ENCODE measurements at regions not wholly inside any gene's neighbourhood (a gene's known extent, or its start where the extent isn't known, plus 50 kb on each side); places are given as distances from the start of the nearest gene placed in this dataset.

DNA sequence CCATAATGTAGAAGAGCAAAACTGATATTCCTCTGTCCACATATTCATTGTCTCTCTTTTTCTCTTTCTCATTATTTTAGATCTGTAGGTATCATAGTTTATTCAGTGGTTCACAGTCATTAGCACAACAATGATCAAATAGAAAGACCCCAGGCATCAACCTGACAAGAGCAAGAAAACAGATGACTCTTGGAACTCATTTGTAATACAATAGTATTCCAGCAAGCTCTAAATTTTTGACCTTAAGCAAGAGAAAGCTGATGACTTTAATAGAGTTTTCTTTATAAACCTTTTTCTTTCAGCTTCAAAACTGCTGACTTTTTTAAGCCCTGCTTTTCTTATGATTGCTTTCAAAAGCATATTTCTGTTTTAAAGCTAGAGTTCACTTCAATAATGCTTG is 507.5 kb upstream of the SORCS1 start:
- H3K27ac ChIP-seq (ENCODE audit: low read depth) = no peak overlapping the region
- no peak for DNase-seq (ENCODE audit: extremely low spot score)
- H3K4me1 ChIP-seq (ENCODE audit: insufficient read depth) = no peaks in the 10 kb centered on the region
- no peaks in the 10 kb centered on the region for H3K36me3 ChIP-seq (ENCODE audit: insufficient read depth)
- H3K4me3 ChIP-seq (ENCODE audit: low read depth, low read length) = no peak overlapping the region

- no peak overlapping the region for H3K27ac ChIP-seq (ENCODE audit: low read depth)
- no peaks in the 10 kb centered on the region for H3K4me1 ChIP-seq (ENCODE audit: insufficient read depth)
- no peak overlapping the region for H3K4me3 ChIP-seq (ENCODE audit: low read depth, low read length)
- no peaks in the 10 kb centered on the region for H3K36me3 ChIP-seq (ENCODE audit: insufficient read depth)
- WGBS = 63% methylated on average over 5 of the region's 5 CpGs
- no peak for DNase-seq (ENCODE audit: extremely low spot score)
These were observed 501.7 kb upstream of the SORCS1 start for GRCh38 chr10:107666214-107666613.

- WGBS = 73% methylated on average over 4 of the region's 4 CpGs
- no peak for DNase-seq (ENCODE audit: extremely low spot score)
- no peak overlapping the region for H3K4me3 ChIP-seq (ENCODE audit: low read depth, low read length)
- no peak overlapping the region for H3K27ac ChIP-seq (ENCODE audit: low read depth)
- no peaks in the 10 kb centered on the region for H3K36me3 ChIP-seq (ENCODE audit: insufficient read depth)
- H3K4me1 ChIP-seq (ENCODE audit: insufficient read depth) = no peaks in the 10 kb centered on the region
These were observed 501.0 kb upstream of the SORCS1 start for GRCh38 chr10:107665459-107665858.

GRCh38 chr10:107657851-107658250 is 493.3 kb upstream of the SORCS1 start:
- 70% methylated on average over 3 of the region's 3 CpGs for WGBS
- Histone ChIP-seq H3K36me3 (ENCODE audit: insufficient read depth) (no peaks in the 10 kb centered on the region), H3K4me1 (ENCODE audit: insufficient read depth) (no peaks in the 10 kb centered on the region)

DNA sequence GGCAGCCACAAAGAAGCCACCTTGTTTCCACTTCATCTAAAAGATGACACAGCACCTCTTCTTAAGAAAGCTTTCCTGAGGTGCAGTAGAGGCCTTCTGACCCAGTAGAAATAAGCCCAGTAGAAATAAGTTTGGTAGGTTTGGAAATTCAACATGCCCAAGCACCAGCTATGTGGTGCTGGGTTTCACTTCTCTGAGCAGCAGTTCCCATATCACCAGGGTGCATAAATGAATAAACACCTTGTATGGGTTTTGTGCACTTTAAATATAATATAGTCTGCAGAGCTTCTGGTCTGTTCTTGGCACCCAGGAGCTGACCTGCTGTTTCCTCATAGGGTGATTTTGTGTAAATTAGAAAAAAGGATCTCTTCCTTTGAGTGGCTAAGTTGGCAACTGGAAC is 492.4 kb upstream of the SORCS1 start:
- Histone ChIP-seq H3K27ac (ENCODE audit: low read depth) (no peak overlapping the region), H3K4me3 (ENCODE audit: low read depth, low read length) (no peak overlapping the region), H3K4me1 (ENCODE audit: insufficient read depth) (no peaks in the 10 kb centered on the region), H3K36me3 (ENCODE audit: insufficient read depth) (no peaks in the 10 kb centered on the region)
- DNase-seq (ENCODE audit: extremely low spot score) = no peak

More at GRCh38 chr10:107657851-107658250, 493.3 kb upstream of the SORCS1 start:
- Histone ChIP-seq H3K4me3 (ENCODE audit: low read depth, low read length) (no peak overlapping the region), H3K27ac (ENCODE audit: low read depth) (no peak overlapping the region)
- no peak for DNase-seq (ENCODE audit: extremely low spot score)

DNA sequence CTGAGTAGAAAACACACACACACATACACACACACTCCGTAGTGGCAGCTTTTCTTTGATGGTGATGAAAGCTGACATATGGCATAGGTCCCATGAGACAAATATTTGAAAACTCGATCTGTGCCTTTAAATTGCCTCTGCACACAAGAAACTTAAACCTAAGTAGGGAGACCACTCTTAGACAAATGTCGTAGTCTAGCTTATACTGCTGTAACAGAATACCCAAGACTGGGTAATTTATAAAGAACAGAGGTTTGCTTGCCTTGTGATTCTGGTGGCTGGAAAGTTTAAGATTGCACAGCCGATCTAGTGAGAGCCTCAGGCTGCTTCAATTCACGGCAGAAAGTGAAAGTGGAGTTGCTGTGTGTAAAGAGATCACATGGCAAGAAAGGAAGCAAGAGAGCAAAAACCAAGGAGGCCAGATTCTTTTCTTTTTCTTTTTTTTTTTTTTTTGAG is 489.4 kb upstream of the SORCS1 start:
- Histone ChIP-seq H3K4me3 (ENCODE audit: low read depth, low read length) (no peak overlapping the region), H3K4me1 (ENCODE audit: insufficient read depth) (no peaks in the 10 kb centered on the region), H3K27ac (ENCODE audit: low read depth) (no peak overlapping the region), H3K36me3 (ENCODE audit: insufficient read depth) (no peaks in the 10 kb centered on the region)
- WGBS = 12% methylated on average over 5 of the region's 5 CpGs
- peak; percentile 0 for DNase-seq (ENCODE audit: extremely low spot score)

GRCh38 chr10:107650939-107651338 is 486.4 kb upstream of the SORCS1 start:
- H3K4me3 ChIP-seq (ENCODE audit: low read depth, low read length) = no peak overlapping the region
- H3K4me1 ChIP-seq (ENCODE audit: insufficient read depth) = no peaks in the 10 kb centered on the region
- DNase-seq (ENCODE audit: extremely low spot score) = no peak
- H3K27ac ChIP-seq (ENCODE audit: low read depth) = no peak overlapping the region
- no peaks in the 10 kb centered on the region for H3K36me3 ChIP-seq (ENCODE audit: insufficient read depth)

DNA sequence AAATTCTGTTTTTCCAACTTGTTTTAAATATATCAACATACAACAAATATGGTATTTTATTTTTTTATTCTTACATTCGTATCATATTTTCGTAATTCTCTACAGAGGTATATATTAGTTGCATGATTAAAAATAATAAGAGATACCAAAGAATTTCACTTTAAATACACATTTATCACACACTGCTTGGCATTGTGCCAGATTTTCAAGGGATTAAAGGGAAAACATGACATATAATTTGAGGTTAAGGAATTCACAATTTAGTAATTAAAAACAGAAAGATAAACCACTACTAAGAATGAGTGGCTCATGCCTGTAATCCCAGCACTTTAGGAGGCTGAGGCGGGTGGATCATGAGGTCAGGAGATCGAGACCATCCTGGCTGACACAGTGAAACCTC is 484.7 kb upstream of the SORCS1 start:
- Histone ChIP-seq H3K4me1 (ENCODE audit: insufficient read depth) (no peaks in the 10 kb centered on the region), H3K36me3 (ENCODE audit: insufficient read depth) (no peaks in the 10 kb centered on the region), H3K4me3 (ENCODE audit: low read depth, low read length) (no peak overlapping the region), H3K27ac (ENCODE audit: low read depth) (no peak overlapping the region)
- WGBS = 92% methylated on average over 4 of the region's 4 CpGs
- DNase-seq (ENCODE audit: extremely low spot score) = no peak

GRCh38 chr10:107647462-107647861 is 483.0 kb upstream of the SORCS1 start:
- no peak for DNase-seq (ENCODE audit: extremely low spot score)
- Histone ChIP-seq H3K4me3 (ENCODE audit: low read depth, low read length) (no peak overlapping the region), H3K4me1 (ENCODE audit: insufficient read depth) (no peaks in the 10 kb centered on the region), H3K27ac (ENCODE audit: low read depth) (no peak overlapping the region), H3K36me3 (ENCODE audit: insufficient read depth) (no peaks in the 10 kb centered on the region)
- 82% methylated on average over 1 of the region's 1 CpG for WGBS

DNA sequence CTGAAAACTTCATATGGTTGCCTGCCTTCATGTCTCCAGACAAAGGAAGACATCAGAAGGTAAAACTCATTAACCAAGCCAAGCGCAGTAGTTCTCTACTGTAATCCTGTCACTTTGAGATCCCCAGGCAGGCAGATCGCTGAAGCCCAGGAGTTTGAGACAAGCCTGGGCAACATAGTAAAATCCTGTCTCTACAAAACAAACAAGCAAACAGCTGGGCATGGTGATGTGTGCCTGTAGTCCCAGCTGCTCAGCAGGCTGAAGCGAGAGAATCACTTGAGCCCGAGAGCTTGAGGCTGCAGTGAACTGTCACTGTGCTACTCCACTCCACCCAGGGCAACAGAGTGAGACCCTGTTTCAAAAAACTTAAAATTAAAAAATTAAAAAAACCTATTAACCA is 467.4 kb upstream of the SORCS1 start:
- Histone ChIP-seq H3K4me1 (ENCODE audit: insufficient read depth) (no peaks in the 10 kb centered on the region), H3K4me3 (ENCODE audit: low read depth, low read length) (no peak overlapping the region), H3K36me3 (ENCODE audit: insufficient read depth) (no peaks in the 10 kb centered on the region), H3K27ac (ENCODE audit: low read depth) (no peak overlapping the region)
- 62% methylated on average over 4 of the region's 4 CpGs for WGBS
- DNase-seq (ENCODE audit: extremely low spot score) = no peak

DNA sequence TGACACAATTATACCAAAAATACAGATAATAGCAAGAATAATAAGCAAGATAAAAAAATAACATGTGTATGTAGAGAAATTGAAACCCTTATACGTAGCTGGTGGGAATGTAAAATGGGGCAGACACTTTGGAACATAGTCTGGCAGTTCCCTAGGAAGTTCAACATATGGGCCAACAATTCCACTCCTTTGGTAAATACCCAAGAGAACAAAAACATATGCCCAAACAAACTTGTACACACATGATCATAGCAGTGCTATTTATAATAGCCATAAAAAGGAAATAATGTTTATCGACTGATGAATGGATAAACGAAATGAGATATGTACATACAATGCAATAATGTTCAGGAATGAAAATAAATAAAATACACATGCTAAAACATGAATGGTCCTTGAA is 462.4 kb upstream of the SORCS1 start:
- Histone ChIP-seq H3K4me1 (ENCODE audit: insufficient read depth) (no peaks in the 10 kb centered on the region), H3K27ac (ENCODE audit: low read depth) (no peak overlapping the region), H3K4me3 (ENCODE audit: low read depth, low read length) (no peak overlapping the region), H3K36me3 (ENCODE audit: insufficient read depth) (no peaks in the 10 kb centered on the region)
- 89% methylated on average over 3 of the region's 3 CpGs for WGBS
- DNase-seq (ENCODE audit: extremely low spot score) = no peak

- WGBS = 84% methylated on average over 3 of the region's 3 CpGs
- Histone ChIP-seq H3K4me1 (ENCODE audit: insufficient read depth) (no peaks in the 10 kb centered on the region), H3K27ac (ENCODE audit: low read depth) (no peak overlapping the region), H3K36me3 (ENCODE audit: insufficient read depth) (no peaks in the 10 kb centered on the region), H3K4me3 (ENCODE audit: low read depth, low read length) (no peak overlapping the region)
- DNase-seq (ENCODE audit: extremely low spot score) = no peak
These were observed 458.8 kb upstream of the SORCS1 start for GRCh38 chr10:107623292-107623691.

DNA sequence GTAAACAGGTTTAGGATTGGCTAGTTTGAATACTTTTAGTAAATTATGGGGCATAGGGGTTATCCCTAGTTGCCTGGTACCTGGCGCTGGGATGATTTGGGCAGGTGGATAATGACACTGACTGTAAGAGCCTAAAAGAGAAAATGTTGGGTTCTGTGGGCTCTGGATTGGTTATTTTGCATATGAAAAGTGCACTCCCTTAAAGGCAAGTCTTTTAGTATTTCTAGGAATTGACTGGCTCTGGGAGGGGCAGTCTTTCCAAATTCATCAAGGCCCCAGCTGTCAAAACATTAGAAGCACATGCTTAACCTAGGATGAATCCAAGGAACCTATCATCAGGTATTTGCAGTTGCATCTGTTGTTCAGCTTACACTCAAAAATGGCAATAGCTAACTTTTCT is 454.6 kb upstream of the SORCS1 start:
- 91% methylated on average over 1 of the region's 1 CpG for WGBS
- DNase-seq (ENCODE audit: extremely low spot score) = no peak
- no peaks in the 10 kb centered on the region for H3K36me3 ChIP-seq (ENCODE audit: insufficient read depth)
- H3K4me3 ChIP-seq (ENCODE audit: low read depth, low read length) = no peak overlapping the region
- no peaks in the 10 kb centered on the region for H3K4me1 ChIP-seq (ENCODE audit: insufficient read depth)
- no peak overlapping the region for H3K27ac ChIP-seq (ENCODE audit: low read depth)

- WGBS = 93% methylated on average over 1 of the region's 1 CpG
- no peak for DNase-seq (ENCODE audit: extremely low spot score)
- no peak overlapping the region for H3K4me3 ChIP-seq (ENCODE audit: low read depth, low read length)
- no peak overlapping the region for H3K27ac ChIP-seq (ENCODE audit: low read depth)
- H3K4me1 ChIP-seq (ENCODE audit: insufficient read depth) = no peaks in the 10 kb centered on the region
- no peaks in the 10 kb centered on the region for H3K36me3 ChIP-seq (ENCODE audit: insufficient read depth)
These were observed 454.0 kb upstream of the SORCS1 start for GRCh38 chr10:107618504-107618994.

Data from urinary bladder (tissue), 3 donors.